Keratinocyte (primary cell): ENCODE measurements at regions not wholly inside any gene's neighbourhood (a gene's known extent, or its start where the extent isn't known, plus 50 kb on each side); places are given as distances from the start of the nearest gene placed in this dataset.

Source experiments
- DNase-seq: peaks from one replicate; pipeline ENCODE4 v3.0.0-alpha.2; 2011; ENCODE audit warnings: low read depth, missing footprints, low spot score
- FAIRE-seq: peaks from 2 replicates; lab custom pipeline; 2011; peaks lifted over from hg19 to GRCh38; lab: Jason Lieb, UNC
- H2AFZ ChIP-seq: 2 replicates; pipeline ENCODE4 v1.6.0; 2012; ENCODE audit warnings: low read length, control low read depth, inconsistent platforms; ENCODE audit not compliant: control insufficient read depth
- H3K27ac ChIP-seq: 2 replicates; pipeline ENCODE4 v1.5.1; 2011; ENCODE audit warnings: low read length; ENCODE audit not compliant: control insufficient read depth, insufficient read depth
- H3K27me3 ChIP-seq: 3 replicates; pipeline ENCODE4 v1.6.0; 2011; ENCODE audit warnings: low read length; ENCODE audit not compliant: control insufficient read depth, insufficient read depth; ENCODE audit errors: extremely low read depth
- H3K36me3 ChIP-seq, 2 experiments: 2 replicates in 1 of 2; 3 replicates in 1 of 2; pipeline ENCODE4 v1.5.1; 2011; ENCODE audit warnings: low read length in 2 of 2, mild to moderate bottlenecking in 1 of 2; ENCODE audit not compliant: control insufficient read depth in 2 of 2, insufficient read depth in 2 of 2; ENCODE audit errors: extremely low read depth in 1 of 2
- H3K4me1 ChIP-seq: 3 replicates; pipeline ENCODE4 v1.5.1; 2011; ENCODE audit warnings: low read length; ENCODE audit not compliant: control insufficient read depth, insufficient read depth; ENCODE audit errors: extremely low read depth
- H3K4me2 ChIP-seq: 3 replicates; pipeline ENCODE4 v1.6.0; 2011; ENCODE audit warnings: low read depth, low read length; ENCODE audit not compliant: control insufficient read depth, insufficient read depth; ENCODE audit errors: extremely low read depth
- H3K4me3 ChIP-seq, 3 experiments: fragments of 200-600 bp in 1 of 3; sonication (generic) in 1 of 3; 2 replicates in 2 of 3; 3 replicates in 1 of 3; pipeline ENCODE4 v1.5.1; 2011 to 2016; ENCODE audit warnings: low read length in 3 of 3, mild to moderate bottlenecking in 3 of 3, control low read depth in 2 of 3, inconsistent platforms in 1 of 3, low read depth in 1 of 3, mixed read lengths in 1 of 3, mixed run types in 1 of 3, moderate library complexity in 1 of 3; ENCODE audit not compliant: control insufficient read depth in 2 of 3, insufficient read depth in 2 of 3; ENCODE audit errors: extremely low read depth in 1 of 3
- H3K79me2 ChIP-seq: 2 replicates; pipeline ENCODE4 v1.6.0; 2012; ENCODE audit warnings: low read length; ENCODE audit not compliant: control insufficient read depth, insufficient read depth
- H3K9ac ChIP-seq: 3 replicates; pipeline ENCODE4 v1.6.0; 2011; ENCODE audit warnings: low read length; ENCODE audit not compliant: control insufficient read depth, insufficient read depth; ENCODE audit errors: extremely low read depth
- H3K9me1 ChIP-seq: 3 replicates; pipeline ENCODE4 v1.6.0; 2011; ENCODE audit warnings: low read length; ENCODE audit not compliant: control insufficient read depth, insufficient read depth; ENCODE audit errors: extremely low read depth
- H3K9me3 ChIP-seq: 2 replicates; pipeline ENCODE4 v1.5.1; 2012; ENCODE audit warnings: low read depth, low read length; ENCODE audit not compliant: control insufficient read depth
- H4K20me1 ChIP-seq: 3 replicates; pipeline ENCODE4 v1.6.0; 2011; ENCODE audit warnings: low read length; ENCODE audit not compliant: control insufficient read depth, insufficient read depth; ENCODE audit errors: extremely low read depth
- EZH2 ChIP-seq: IDR thresholded peaks from one replicate; pipeline ENCODE4 v1.6.1; 2012; ENCODE audit warnings: inconsistent platforms, mild to moderate bottlenecking, low read length, moderate library complexity
- dilution Hi-C: fragments of 300-500 bp; cut with MboI; formaldehyde crosslinking; loops from one replicate; pipeline ENCODE4 v1.7.0; 2020; ENCODE audit warnings: low sequenced_read_pairs; ENCODE audit not compliant: extremely low pct_ligation_motif_present
- TF ChIP-seq, protein P1 (sequence below), 3 experiments: IDR thresholded peaks in 1 of 3; conservative IDR thresholded peaks in 1 of 3; optimal IDR thresholded peaks in 1 of 3; 2 replicates in 2 of 3; 3 replicates in 1 of 3; pipeline versions ENCODE3 to v1.5.1; 2011; ENCODE audit warnings: low read length in 3 of 3, mild to moderate bottlenecking in 3 of 3, moderate library complexity in 2 of 3, control low read depth in 1 of 3, inconsistent platforms in 1 of 3; ENCODE audit not compliant: insufficient read depth in 2 of 3; ENCODE audit errors: extremely low read depth in 1 of 3

- Histone ChIP-seq H3K36me3 (no peaks in the 10 kb centered on the region), H3K4me3 (no peak overlapping the region), H3K27me3 (no peaks in the 10 kb centered on the region), H3K27ac (peak overlapping the region; percentile 48), H3K79me2 (no peaks in the 10 kb centered on the region), H3K9me1 (no peaks in the 10 kb centered on the region), H2AFZ (no peak overlapping the region), H3K4me2 (no peak overlapping the region), H4K20me1 (no peaks in the 10 kb centered on the region), H3K4me1 (peaks cover 47% of the 10 kb centered on the region), H3K9me3 (peaks cover 6% of the 10 kb centered on the region), H3K9ac (no peak overlapping the region)
- DNase-seq (no peak), FAIRE-seq (no peak)
- dilution Hi-C loops: no loop called here
- TF ChIP-seq EZH2: no peak
- TF ChIP-seq, protein P1, sequence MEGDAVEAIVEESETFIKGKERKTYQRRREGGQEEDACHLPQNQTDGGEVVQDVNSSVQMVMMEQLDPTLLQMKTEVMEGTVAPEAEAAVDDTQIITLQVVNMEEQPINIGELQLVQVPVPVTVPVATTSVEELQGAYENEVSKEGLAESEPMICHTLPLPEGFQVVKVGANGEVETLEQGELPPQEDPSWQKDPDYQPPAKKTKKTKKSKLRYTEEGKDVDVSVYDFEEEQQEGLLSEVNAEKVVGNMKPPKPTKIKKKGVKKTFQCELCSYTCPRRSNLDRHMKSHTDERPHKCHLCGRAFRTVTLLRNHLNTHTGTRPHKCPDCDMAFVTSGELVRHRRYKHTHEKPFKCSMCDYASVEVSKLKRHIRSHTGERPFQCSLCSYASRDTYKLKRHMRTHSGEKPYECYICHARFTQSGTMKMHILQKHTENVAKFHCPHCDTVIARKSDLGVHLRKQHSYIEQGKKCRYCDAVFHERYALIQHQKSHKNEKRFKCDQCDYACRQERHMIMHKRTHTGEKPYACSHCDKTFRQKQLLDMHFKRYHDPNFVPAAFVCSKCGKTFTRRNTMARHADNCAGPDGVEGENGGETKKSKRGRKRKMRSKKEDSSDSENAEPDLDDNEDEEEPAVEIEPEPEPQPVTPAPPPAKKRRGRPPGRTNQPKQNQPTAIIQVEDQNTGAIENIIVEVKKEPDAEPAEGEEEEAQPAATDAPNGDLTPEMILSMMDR (optimal IDR thresholded peaks at IDR 0.05 in 1 of 3, IDR thresholded peaks at IDR 0.05 in 1 of 3, conservative IDR thresholded peaks at IDR 0.05 in 1 of 3; ENCODE audit: extremely low read depth in 1 of 3, insufficient read depth in 2 of 3, low read length in 3 of 3): no peak
Observed at GRCh38 chr5:159779481-159779880, 136.8 kb upstream of the ADRA1B start.

DNA sequence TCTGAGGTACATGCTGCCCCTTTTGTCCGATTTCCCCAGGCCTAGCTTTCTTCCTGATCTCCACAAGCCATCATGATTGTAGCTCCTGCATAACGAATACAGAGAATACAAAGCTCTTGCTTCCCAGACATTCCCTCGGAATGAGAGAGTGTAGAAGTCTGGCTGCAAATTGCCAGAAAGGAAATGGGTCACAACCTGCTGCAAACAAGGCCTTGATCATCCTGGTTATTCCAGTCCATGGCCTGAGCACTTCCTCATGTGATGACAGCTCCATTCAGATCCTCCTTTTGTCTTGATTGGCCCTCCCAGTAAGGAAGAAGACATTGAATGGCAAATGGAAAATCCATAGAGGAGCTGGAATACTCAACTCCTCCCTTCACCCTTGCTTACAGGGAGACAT lies 136.0 kb upstream of the ADRA1B start:
- no peaks in the 10 kb centered on the region for H3K79me2 ChIP-seq
- FAIRE-seq (peak; percentile 67), DNase-seq (no peak)
- peaks cover 47% of the 10 kb centered on the region for H3K4me1 ChIP-seq
- H3K9me3 ChIP-seq: peaks cover 6% of the 10 kb centered on the region
- no peaks in the 10 kb centered on the region for H3K9me1 ChIP-seq
- dilution Hi-C loops: no loop called here
- no peak overlapping the region for H3K4me3 ChIP-seq
- no peaks in the 10 kb centered on the region for H3K36me3 ChIP-seq
- no peak overlapping the region for H3K9ac ChIP-seq
- no peaks in the 10 kb centered on the region for H3K27me3 ChIP-seq
- no peak overlapping the region for H3K4me2 ChIP-seq
- H2AFZ ChIP-seq: no peak overlapping the region
- no peak for TF ChIP-seq EZH2
- TF ChIP-seq, protein P1 (optimal IDR thresholded peaks at IDR 0.05 in 1 of 3, IDR thresholded peaks at IDR 0.05 in 1 of 3, conservative IDR thresholded peaks at IDR 0.05 in 1 of 3; ENCODE audit: extremely low read depth in 1 of 3, insufficient read depth in 2 of 3, low read length in 3 of 3): no peak
- H4K20me1 ChIP-seq: no peaks in the 10 kb centered on the region
- H3K27ac ChIP-seq: no peak overlapping the region
